A673 (cell line): ENCODE measurements at regions not wholly inside any gene's neighbourhood (a gene's known extent, or its start where the extent isn't known, plus 50 kb on each side); places are given as distances from the start of the nearest gene placed in this dataset.

ENCODE experiments used
- BruUV-seq: library from RNA; stranded (reverse); fragments of 400-500 nt; replicated peaks from 2 replicates; lab custom pipeline; 2021; lab: Mats Ljungman, UMichigan
- CTCF ChIA-PET: fragments of 300-600 bp; sonication (Branson Sonifier 250); formaldehyde crosslinking; loops from one replicate; lab custom pipeline; 2022; ENCODE audit warnings: antibody characterized with exemption; lab: Charles Lee
- POLR2A ChIA-PET: fragments of 300-600 bp; sonication (Branson Sonifier 250); formaldehyde crosslinking; loops from one replicate; lab custom pipeline; 2022; ENCODE audit warnings: antibody characterized with exemption; ENCODE audit not compliant: low non-redundant PET; lab: Charles Lee
- DNase-seq: peaks from one replicate; pipeline ENCODE4 v3.0.0-alpha.2; 2015; ENCODE audit warnings: low spot score
- H3K27ac ChIP-seq: fragments of 200-600 bp; sonication (generic); 2 replicates; pipeline ENCODE4 v1.5.1; 2016; ENCODE audit warnings: mixed run types, low read depth, mild to moderate bottlenecking, mixed read lengths, antibody characterized with exemption, low read length; ENCODE audit not compliant: poor library complexity, severe bottlenecking
- H3K27me3 ChIP-seq: fragments of 200-600 bp; sonication (generic); replicated peaks from 2 replicates; pipeline ENCODE4 v1.6.1; 2017; ENCODE audit warnings: mixed run types, low read depth, mild to moderate bottlenecking, mixed read lengths, antibody characterized with exemption, low read length; ENCODE audit not compliant: insufficient read depth, poor library complexity
- H3K36me3 ChIP-seq: fragments of 200-600 bp; sonication (generic); 2 replicates; pipeline ENCODE4 v1.6.1; 2016; ENCODE audit warnings: mixed run types, mild to moderate bottlenecking, mixed read lengths, antibody characterized with exemption, low read length; ENCODE audit not compliant: insufficient read depth, poor library complexity, severe bottlenecking
- H3K4me1 ChIP-seq: fragments of 200-600 bp; sonication (generic); 2 replicates; pipeline ENCODE4 v1.6.1; 2017; ENCODE audit warnings: mixed run types, mild to moderate bottlenecking, mixed read lengths, antibody characterized with exemption, low read length; ENCODE audit not compliant: insufficient read depth, poor library complexity, severe bottlenecking
- H3K4me3 ChIP-seq: fragments of 200-600 bp; sonication (generic); 2 replicates; pipeline ENCODE4 v1.5.1; 2016; ENCODE audit warnings: low read depth, mixed run types, mild to moderate bottlenecking, mixed read lengths, low read length; ENCODE audit not compliant: poor library complexity, severe bottlenecking
- H3K9me3 ChIP-seq: fragments of 200-600 bp; sonication (generic); 2 replicates; pipeline ENCODE4 v1.6.1; 2016; ENCODE audit warnings: mixed run types, low read depth, mild to moderate bottlenecking, mixed read lengths, antibody characterized with exemption, low read length; ENCODE audit not compliant: poor library complexity, severe bottlenecking
- EZH2 ChIP-seq: fragments of 200-600 bp; sonication (generic); IDR thresholded peaks from 2 replicates; pipeline ENCODE4 v1.6.1; 2017; ENCODE audit warnings: borderline replicate concordance, low read depth, mild to moderate bottlenecking, mixed read lengths, antibody characterized with exemption, low read length; ENCODE audit not compliant: poor library complexity, severe bottlenecking
- intact Hi-C: fragments of 100-400 bp; cut with micrococcal nuclease; formaldehyde crosslinking; loops from one replicate; pipeline ENCODE4 v1.10.0; 2022; ENCODE audit not compliant: unreplicated experiment
- TF ChIP-seq, protein P1 (sequence below): fragments of 300-800, 200-600 bp; sonication (generic); conservative IDR thresholded peaks from 2 replicates; pipeline ENCODE4 v1.5.1; 2017; ENCODE audit warnings: low read depth, mild to moderate bottlenecking, antibody characterized with exemption, low read length, moderate library complexity, mixed read lengths

DNA sequence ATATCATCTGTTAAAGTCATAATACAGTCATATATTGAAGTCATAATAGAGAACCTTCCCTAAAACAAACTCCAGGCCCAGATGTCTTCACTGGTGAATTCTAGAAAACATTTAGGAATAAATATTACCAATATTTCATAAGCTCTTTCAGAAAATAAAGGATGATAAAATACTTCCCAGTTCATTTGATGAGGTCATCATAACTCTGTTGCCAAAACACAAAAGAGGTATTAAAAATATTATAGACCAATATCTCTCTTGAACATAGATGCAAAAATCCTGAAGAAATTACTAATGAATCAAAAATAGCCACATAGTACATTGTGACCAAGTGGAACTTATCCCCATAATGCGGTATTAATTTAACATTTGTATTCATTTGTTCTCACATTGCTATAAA is 132.4 kb upstream of the ZP4 start:
- BruUV-seq = no TSS peak

DNA sequence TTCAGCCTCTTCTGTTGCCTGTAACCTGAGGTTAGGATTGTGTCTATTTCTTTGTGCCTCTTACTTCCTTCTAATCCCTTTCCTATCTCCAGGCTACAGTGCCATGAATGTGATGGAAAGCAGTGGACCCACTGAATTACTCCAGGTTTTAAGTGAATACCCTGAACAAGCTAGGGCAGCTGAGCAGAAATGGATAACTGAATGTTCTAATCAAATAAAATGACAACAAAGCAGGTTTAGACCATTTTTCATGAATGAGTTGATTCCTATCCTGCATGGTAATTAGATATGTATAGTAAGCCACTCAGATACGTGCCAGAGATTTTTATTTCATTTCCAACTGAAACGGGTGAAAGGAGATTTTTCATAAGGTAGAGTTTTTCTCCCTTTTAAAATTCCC is 127.5 kb upstream of the ZP4 start:
- intact Hi-C loops = no loop called here
- Histone ChIP-seq H3K36me3 (no peaks in the 10 kb centered on the region), H3K4me1 (no peaks in the 10 kb centered on the region), H3K27ac (no peak overlapping the region), H3K9me3 (no peaks in the 10 kb centered on the region), H3K27me3 (no peaks in the 10 kb centered on the region), H3K4me3 (no peak overlapping the region)
- TF ChIP-seq, protein P1, sequence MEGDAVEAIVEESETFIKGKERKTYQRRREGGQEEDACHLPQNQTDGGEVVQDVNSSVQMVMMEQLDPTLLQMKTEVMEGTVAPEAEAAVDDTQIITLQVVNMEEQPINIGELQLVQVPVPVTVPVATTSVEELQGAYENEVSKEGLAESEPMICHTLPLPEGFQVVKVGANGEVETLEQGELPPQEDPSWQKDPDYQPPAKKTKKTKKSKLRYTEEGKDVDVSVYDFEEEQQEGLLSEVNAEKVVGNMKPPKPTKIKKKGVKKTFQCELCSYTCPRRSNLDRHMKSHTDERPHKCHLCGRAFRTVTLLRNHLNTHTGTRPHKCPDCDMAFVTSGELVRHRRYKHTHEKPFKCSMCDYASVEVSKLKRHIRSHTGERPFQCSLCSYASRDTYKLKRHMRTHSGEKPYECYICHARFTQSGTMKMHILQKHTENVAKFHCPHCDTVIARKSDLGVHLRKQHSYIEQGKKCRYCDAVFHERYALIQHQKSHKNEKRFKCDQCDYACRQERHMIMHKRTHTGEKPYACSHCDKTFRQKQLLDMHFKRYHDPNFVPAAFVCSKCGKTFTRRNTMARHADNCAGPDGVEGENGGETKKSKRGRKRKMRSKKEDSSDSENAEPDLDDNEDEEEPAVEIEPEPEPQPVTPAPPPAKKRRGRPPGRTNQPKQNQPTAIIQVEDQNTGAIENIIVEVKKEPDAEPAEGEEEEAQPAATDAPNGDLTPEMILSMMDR = no peak
- no peak for TF ChIP-seq EZH2
- ChIA-PET POLR2A (no interaction called here), CTCF (no interaction called here)
- BruUV-seq = no TSS peak
- DNase-seq = no peak

More for the DNA sequence above, 132.4 kb upstream of the ZP4 start:
- intact Hi-C loops = no loop called here
- DNase-seq = no peak
- H3K27me3 ChIP-seq = no peaks in the 10 kb centered on the region
- ChIA-PET POLR2A (no interaction called here), CTCF (no interaction called here)
- H3K27ac ChIP-seq = no peak overlapping the region
- TF ChIP-seq, protein P1 = no peak
- no peak for TF ChIP-seq EZH2
- no peak overlapping the region for H3K4me3 ChIP-seq
- H3K9me3 ChIP-seq = no peaks in the 10 kb centered on the region
- H3K36me3 ChIP-seq = no peaks in the 10 kb centered on the region
- H3K4me1 ChIP-seq = no peaks in the 10 kb centered on the region

DNA sequence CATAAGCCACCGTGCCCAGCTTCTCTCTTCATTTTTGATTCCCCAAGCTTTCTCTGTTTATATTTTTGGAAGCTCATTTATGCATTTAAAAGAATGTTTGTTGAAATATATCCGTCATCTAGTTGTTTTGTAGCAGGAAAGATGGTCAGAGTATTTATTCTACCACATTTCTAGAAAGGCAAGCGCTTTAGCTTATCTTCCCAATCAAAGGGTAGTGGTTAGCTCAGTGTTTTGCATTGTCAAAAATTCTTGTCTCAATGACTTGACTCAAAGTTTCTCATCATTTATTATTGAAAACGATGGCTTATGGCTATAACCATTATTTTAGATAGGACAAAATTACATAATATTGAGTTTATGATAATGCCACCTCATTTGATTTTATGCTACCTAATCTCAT is 116.1 kb upstream of the ZP4 start:
- no peak overlapping the region for H3K4me3 ChIP-seq
- H3K36me3 ChIP-seq = no peaks in the 10 kb centered on the region
- DNase-seq = no peak
- no peaks in the 10 kb centered on the region for H3K27me3 ChIP-seq
- POLR2A ChIA-PET = no interaction called here
- no peak overlapping the region for H3K27ac ChIP-seq
- no TSS peak for BruUV-seq
- no peaks in the 10 kb centered on the region for H3K4me1 ChIP-seq
- intact Hi-C loops = no loop called here
- CTCF ChIA-PET = no interaction called here
- TF ChIP-seq, protein P1 = no peak
- TF ChIP-seq EZH2 = no peak
- H3K9me3 ChIP-seq = no peaks in the 10 kb centered on the region
